Lung (tissue), 11 donors: ENCODE measurements at regions not wholly inside any gene's neighbourhood (a gene's known extent, or its start where the extent isn't known, plus 50 kb on each side); places are given as distances from the start of the nearest gene placed in this dataset.

ENCODE experiments used
- ATAC-seq: fragments of 200-7000 bp; cut with Tn5 transposase; one replicate; pipeline ENCODE4 v1.9.1; 2020; ENCODE audit warnings: moderate number of reproducible peaks; ENCODE audit not compliant: insufficient read depth, low FRiP score
- DNase-seq, 3 donors: peaks; one replicate each; pipeline ENCODE4 v3.0.0-alpha.2; 2013 to 2017
- H3K27ac ChIP-seq, 2 donors: one replicate each; pipeline ENCODE4 v1.5.1; 2013; ENCODE audit warnings: mild to moderate bottlenecking in 2 of 2, moderate library complexity in 2 of 2, control low read depth in 1 of 2, inconsistent platforms in 1 of 2, low read depth in 1 of 2, low read length in 1 of 2
- H3K27me3 ChIP-seq, 3 donors: one replicate each; pipeline ENCODE4 v1.5.1; 2013; ENCODE audit warnings: low read length in 2 of 3; ENCODE audit not compliant: control insufficient read depth in 3 of 3, insufficient read depth in 3 of 3
- H3K36me3 ChIP-seq, 4 donors: one replicate each; pipeline ENCODE4 v1.5.1; 2013; ENCODE audit warnings: low read length in 4 of 4, mild to moderate bottlenecking in 1 of 4, moderate library complexity in 1 of 4; ENCODE audit not compliant: control insufficient read depth in 4 of 4, insufficient read depth in 4 of 4
- H3K4me1 ChIP-seq, 5 donors: one replicate each; pipeline ENCODE4 v1.5.1; 2013; ENCODE audit warnings: low read length in 5 of 5, mild to moderate bottlenecking in 2 of 5, moderate library complexity in 1 of 5; ENCODE audit not compliant: control insufficient read depth in 5 of 5, insufficient read depth in 5 of 5
- H3K4me3 ChIP-seq: one replicate; pipeline ENCODE4 v1.5.1; 2013; ENCODE audit warnings: mild to moderate bottlenecking, control low read depth, moderate library complexity
- H3K9ac ChIP-seq, 2 donors: one replicate each; pipeline ENCODE4 v1.5.1; 2013; ENCODE audit warnings: low read length in 2 of 2, control low read depth in 1 of 2; ENCODE audit not compliant: insufficient read depth in 1 of 2
- H3K9me3 ChIP-seq, 4 donors: one replicate each; pipeline ENCODE4 v1.5.1; 2013; ENCODE audit warnings: low read length in 3 of 4, mild to moderate bottlenecking in 1 of 4, moderate library complexity in 1 of 4; ENCODE audit not compliant: control insufficient read depth in 4 of 4, insufficient read depth in 3 of 4
- CTCF ChIP-seq: IDR thresholded peaks from 2 replicates; pipeline ENCODE4 v1.5.1; 2012; ENCODE audit warnings: mild to moderate bottlenecking; ENCODE audit errors: control extremely low read depth, extremely low read depth
- WGBS, 2 donors: extraction: QIAGEN DNeasy Blood & Tissue Kit; methylation state at CpG; one replicate each; pipeline ENCODE4 v1.1.7; 2013; 5-methylcytosine and 5-hydroxymethylcytosine counted together
- donor health status: control.
- donor health status: control.
- donor health status: Bipolar disorder and iron deficiency.
- donor health status: healthy.
- donor health status: DM: yes; HTN: yes; CAD: no.

GRCh38 chr9:113772121-113772810, 103.8 kb upstream of the ZNF618 start:
- no peak for ATAC-seq
- 68 to 82% methylated on average over 6 of the region's 6 CpGs for WGBS, 2 donors

GRCh38 chr9:113774963-113775362, 101.1 kb upstream of the ZNF618 start:
- Histone ChIP-seq H3K4me1 (peaks cover 0 to 28% (median 8%) of the 10 kb centered on the region in 5 donors), H3K4me3 (no peak overlapping the region), H3K9ac (no peak overlapping the region), H3K27ac (no peak overlapping the region), H3K36me3 (no peaks in the 10 kb centered on the region), H3K27me3 (peaks cover 0 to 10% (median 0%) of the 10 kb centered on the region in 3 donors), H3K9me3 (peaks cover 0 to 1% (median 0%) of the 10 kb centered on the region in 4 donors)
- WGBS, 2 donors: 92 to 93% methylated on average over 1 of the region's 1 CpG
- TF ChIP-seq CTCF: no peak
- DNase-seq (no peak), ATAC-seq (no peak)

More at GRCh38 chr9:113772121-113772810, 103.8 kb upstream of the ZNF618 start:
- Histone ChIP-seq H3K9ac (no peak overlapping the region), H3K4me1 (peaks cover 0 to 28% (median 8%) of the 10 kb centered on the region in 5 donors), H3K27ac (no peak overlapping the region), H3K9me3 (peaks cover 0 to 1% (median 0%) of the 10 kb centered on the region in 4 donors), H3K36me3 (no peaks in the 10 kb centered on the region), H3K27me3 (peaks cover 0 to 11% (median 0%) of the 10 kb centered on the region in 3 donors), H3K4me3 (no peak overlapping the region)
- peak; percentile 61 to 93 (median 86) for DNase-seq
- no peak for TF ChIP-seq CTCF

- no peak for ATAC-seq
- Histone ChIP-seq H3K27me3 (peaks cover 0 to 13% (median 0%) of the 10 kb centered on the region in 3 donors), H3K9ac (no peak overlapping the region), H3K4me1 (peaks cover 0 to 23% (median 8%) of the 10 kb centered on the region in 5 donors), H3K4me3 (no peak overlapping the region), H3K9me3 (peaks cover 0 to 3% (median 0%) of the 10 kb centered on the region in 4 donors), H3K36me3 (no peaks in the 10 kb centered on the region), H3K27ac (no peak overlapping the region)
- no peak for TF ChIP-seq CTCF
- peak in 1 of 3 donors; percentile 33 for DNase-seq
- 48 to 67% methylated on average over 3 of the region's 3 CpGs for WGBS, 2 donors
These were observed 100.4 kb upstream of the ZNF618 start for GRCh38 chr9:113775749-113776148.
